Hepatocyte (in vitro differentiated cells): ENCODE measurements at regions not wholly inside any gene's neighbourhood (a gene's known extent, or its start where the extent isn't known, plus 50 kb on each side); places are given as distances from the start of the nearest gene placed in this dataset.

Experiments
- DNase-seq: peaks from one replicate; pipeline ENCODE4 v3.0.0-alpha.2; 2016; ENCODE audit warnings: low spot score
- H2AFZ ChIP-seq: fragments of 200-600 bp; sonication (generic); 2 replicates; pipeline ENCODE4 v1.6.0; 2016; ENCODE audit warnings: antibody characterized with exemption, mild to moderate bottlenecking
- H3K27ac ChIP-seq: fragments of 200-600 bp; sonication (generic); 2 replicates; pipeline ENCODE4 v1.5.1; 2016; ENCODE audit warnings: mild to moderate bottlenecking
- H3K27me3 ChIP-seq: fragments of 200-600 bp; sonication (generic); 2 replicates; pipeline ENCODE4 v1.6.1; 2016
- H3K36me3 ChIP-seq: fragments of 200-600 bp; sonication (generic); replicated peaks from 2 replicates; pipeline ENCODE4 v1.5.1; 2016; ENCODE audit warnings: low read depth; ENCODE audit not compliant: insufficient read depth
- H3K4me1 ChIP-seq: fragments of 200-600 bp; sonication (generic); 2 replicates; pipeline ENCODE4 v1.5.1; 2016; ENCODE audit warnings: mild to moderate bottlenecking, moderate library complexity; ENCODE audit not compliant: insufficient read depth
- H3K4me2 ChIP-seq: fragments of 200-600 bp; sonication (generic); 2 replicates; pipeline ENCODE4 v1.6.0; 2016
- H3K4me3 ChIP-seq: fragments of 200-600 bp; sonication (generic); 2 replicates; pipeline ENCODE4 v1.5.1; 2016; ENCODE audit warnings: mild to moderate bottlenecking
- H3K79me2 ChIP-seq: fragments of 200-600 bp; sonication (generic); 2 replicates; pipeline ENCODE4 v1.6.0; 2017; ENCODE audit warnings: mild to moderate bottlenecking
- H3K9me2 ChIP-seq: fragments of 200-600 bp; sonication (generic); replicated peaks from 2 replicates; pipeline ENCODE4 v1.6.0; 2017; ENCODE audit warnings: mild to moderate bottlenecking; ENCODE audit not compliant: insufficient read depth
- H3K9me3 ChIP-seq: fragments of 200-600 bp; sonication (generic); 2 replicates; pipeline ENCODE4 v1.5.1; 2016; ENCODE audit warnings: low read depth, mild to moderate bottlenecking
- H4K20me1 ChIP-seq: fragments of 200-600 bp; sonication (generic); 2 replicates; pipeline ENCODE4 v1.6.0; 2016; ENCODE audit warnings: mild to moderate bottlenecking; ENCODE audit not compliant: insufficient read depth, poor library complexity, severe bottlenecking
- CTCF ChIP-seq: fragments of 200-600 bp; sonication (generic); IDR thresholded peaks from 2 replicates; pipeline ENCODE4 v1.5.1; 2016; ENCODE audit warnings: antibody characterized with exemption, mild to moderate bottlenecking; ENCODE audit not compliant: poor library complexity
- EZH2 ChIP-seq: fragments of 200-600 bp; sonication (generic); IDR thresholded peaks from 2 replicates; pipeline ENCODE4 v1.6.1; 2016; ENCODE audit warnings: antibody characterized with exemption, mild to moderate bottlenecking, borderline replicate concordance
- EZH2phosphoT487 ChIP-seq: fragments of 200-600 bp; sonication (generic); IDR thresholded peaks from one replicate; pipeline ENCODE4 v1.6.1; 2018; ENCODE audit warnings: antibody characterized with exemption, mild to moderate bottlenecking, low read depth, moderate library complexity; ENCODE audit not compliant: unreplicated experiment, severe bottlenecking
- WGBS: methylation state at CpG from one replicate; pipeline ENCODE4 v1.1.6; 2016; ENCODE audit warnings: low lambda C conversion rate; ENCODE audit errors: missing lambda C conversion rate; 5-methylcytosine and 5-hydroxymethylcytosine counted together

- DNase-seq: no peak
- Histone ChIP-seq H3K4me3 (no peak overlapping the region), H3K9me2 (no peaks in the 10 kb centered on the region), H3K79me2 (no peaks in the 10 kb centered on the region), H3K27me3 (peaks cover 6% of the 10 kb centered on the region), H3K36me3 (no peaks in the 10 kb centered on the region), H3K9me3 (no peaks in the 10 kb centered on the region), H4K20me1 (no peaks in the 10 kb centered on the region), H3K4me1 (no peaks in the 10 kb centered on the region), H2AFZ (no peak overlapping the region), H3K27ac (no peak overlapping the region), H3K4me2 (no peak overlapping the region)
- WGBS: 87% methylated on average over 10 of the region's 10 CpGs
- no peak for TF ChIP-seq EZH2
- no peak for TF ChIP-seq EZH2phosphoT487
- no peak for TF ChIP-seq CTCF
These were observed 219.5 kb upstream of the MDFIC2 start for GRCh38 chr3:70531838-70532489.

DNA sequence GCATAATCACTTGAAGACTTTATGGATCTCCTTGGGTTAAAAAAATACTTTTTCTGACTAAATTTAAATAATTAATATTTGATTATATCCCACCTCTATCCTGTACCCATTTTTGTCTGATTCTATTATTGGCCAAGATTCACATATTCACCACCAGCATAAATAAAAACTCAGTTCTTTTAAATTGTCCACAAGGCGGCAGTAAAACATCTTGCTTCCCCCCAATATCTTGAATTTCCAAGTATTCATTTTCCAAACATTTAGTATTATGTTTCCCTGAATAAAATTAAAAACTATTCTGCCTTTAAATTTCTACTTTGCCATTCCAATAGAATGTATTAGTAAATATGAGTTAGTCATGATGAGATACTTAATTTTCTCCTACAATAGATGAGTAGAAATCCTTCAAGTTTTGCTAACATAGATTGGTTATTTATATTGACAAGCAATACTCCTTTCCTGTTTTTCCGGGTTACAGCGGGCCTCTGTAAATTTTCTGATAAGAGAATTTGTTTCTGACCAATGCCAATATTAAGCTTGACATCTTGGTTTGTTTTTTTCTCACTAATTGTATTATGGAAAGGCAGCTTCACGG, 218.7 kb upstream of the MDFIC2 start:
- Histone ChIP-seq H3K27me3 (peaks cover under 1% of the 10 kb centered on the region), H3K9me3 (no peaks in the 10 kb centered on the region), H3K27ac (no peak overlapping the region), H2AFZ (no peak overlapping the region), H3K4me2 (no peak overlapping the region), H4K20me1 (no peaks in the 10 kb centered on the region), H3K79me2 (no peaks in the 10 kb centered on the region), H3K4me1 (no peaks in the 10 kb centered on the region), H3K36me3 (no peaks in the 10 kb centered on the region), H3K9me2 (no peaks in the 10 kb centered on the region), H3K4me3 (no peak overlapping the region)
- DNase-seq: peak; percentile 52
- peak; percentile 78 for TF ChIP-seq CTCF
- TF ChIP-seq EZH2: no peak
- 39% methylated on average over 4 of the region's 4 CpGs for WGBS

DNA sequence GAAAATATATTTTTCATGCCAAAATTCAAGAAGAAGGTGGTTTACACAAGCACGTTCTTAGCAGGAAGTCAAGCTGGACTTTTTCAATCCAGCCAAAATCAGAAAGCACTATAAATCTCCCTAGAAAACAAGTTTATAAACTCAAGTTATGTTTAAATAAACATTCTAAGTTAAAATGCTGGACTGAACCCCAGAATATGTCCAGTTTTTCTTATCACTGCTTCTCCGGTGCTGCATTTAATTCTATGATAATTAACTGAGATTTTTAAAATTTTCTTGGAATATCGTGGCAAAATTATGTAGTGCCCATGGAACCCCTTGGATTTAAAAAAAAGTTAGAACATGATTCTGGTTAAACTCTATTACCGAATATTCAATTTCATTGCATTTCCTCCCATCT, 218.2 kb upstream of the MDFIC2 start:
- Histone ChIP-seq H3K9me3 (no peaks in the 10 kb centered on the region), H3K4me3 (no peak overlapping the region), H3K27me3 (no peaks in the 10 kb centered on the region), H3K27ac (no peak overlapping the region), H2AFZ (no peak overlapping the region), H3K9me2 (no peaks in the 10 kb centered on the region), H3K79me2 (no peaks in the 10 kb centered on the region), H3K4me1 (no peaks in the 10 kb centered on the region), H3K4me2 (no peak overlapping the region), H3K36me3 (no peaks in the 10 kb centered on the region), H4K20me1 (no peaks in the 10 kb centered on the region)
- DNase-seq: no peak
- TF ChIP-seq EZH2 (no peak), CTCF (no peak)
- 51% methylated on average over 4 of the region's 4 CpGs for WGBS
